Skin of body (tissue), 1 donor: ENCODE measurements at regions not wholly inside any gene's neighbourhood (a gene's known extent, or its start where the extent isn't known, plus 50 kb on each side); places are given as distances from the start of the nearest gene placed in this dataset.
"Not testable (repeated sequence)": the region's sequence is repeated elsewhere in the genome, so short reads cannot be mapped to it uniquely, and the experiment has no call there.

ENCODE experiments used
- DNase-seq: peaks from one replicate; lab custom pipeline; 2025; lab: John Stamatoyannopoulos, UW

DNA sequence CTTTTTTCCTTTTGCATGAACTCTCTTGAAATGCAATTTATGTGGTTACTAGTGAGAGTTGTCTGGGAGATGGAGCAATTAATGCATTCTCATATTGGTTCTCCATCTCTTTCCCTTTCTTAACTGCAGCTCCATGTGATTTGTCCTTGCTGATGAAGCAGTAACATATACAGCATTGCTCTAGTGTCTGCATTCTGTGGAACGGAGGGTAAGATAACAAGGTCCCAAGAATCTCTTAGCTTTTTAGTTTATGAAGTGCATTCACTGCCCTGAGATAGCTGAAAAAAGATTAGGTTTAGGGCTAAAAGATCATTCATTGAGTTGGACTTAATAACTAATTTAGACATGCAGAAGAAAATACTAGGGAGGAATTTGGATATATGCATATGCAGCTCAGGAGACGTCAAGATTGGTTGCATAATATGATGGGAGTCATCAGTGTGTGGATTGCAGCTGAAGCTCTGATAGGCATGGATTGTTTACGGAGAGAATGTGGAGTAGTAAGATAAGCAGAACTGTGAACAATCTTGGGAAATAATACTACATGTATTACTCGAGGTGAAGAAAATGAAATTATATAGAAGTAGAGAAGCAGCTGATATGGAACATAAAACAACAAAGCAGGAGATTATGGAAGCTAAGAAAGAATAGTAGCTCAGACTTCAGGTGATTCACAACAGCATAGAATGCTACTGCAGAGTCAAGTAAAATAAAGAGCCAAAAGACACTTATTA lies 404.7 kb downstream of the ARL4A start:
- no peak for DNase-seq

DNA sequence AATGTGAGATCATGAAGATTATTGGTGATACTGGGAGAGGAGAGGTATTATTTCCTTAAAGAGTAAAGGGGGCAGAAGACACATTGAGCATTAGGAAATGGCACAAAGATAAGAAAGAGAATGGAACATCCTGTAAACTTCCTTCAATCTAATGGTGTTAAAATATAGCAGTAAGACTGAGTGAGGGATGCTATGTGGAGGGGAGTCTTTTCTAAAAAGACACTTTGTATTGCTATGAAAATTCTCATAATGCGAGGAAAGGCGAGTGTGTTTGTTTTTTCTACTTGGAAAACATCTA lies 405.2 kb downstream of the ARL4A start:
- no peak for DNase-seq

- DNase-seq = no peak
Measured at GRCh38 chr7:13093160-13093559, 405.7 kb downstream of the ARL4A start.

DNA sequence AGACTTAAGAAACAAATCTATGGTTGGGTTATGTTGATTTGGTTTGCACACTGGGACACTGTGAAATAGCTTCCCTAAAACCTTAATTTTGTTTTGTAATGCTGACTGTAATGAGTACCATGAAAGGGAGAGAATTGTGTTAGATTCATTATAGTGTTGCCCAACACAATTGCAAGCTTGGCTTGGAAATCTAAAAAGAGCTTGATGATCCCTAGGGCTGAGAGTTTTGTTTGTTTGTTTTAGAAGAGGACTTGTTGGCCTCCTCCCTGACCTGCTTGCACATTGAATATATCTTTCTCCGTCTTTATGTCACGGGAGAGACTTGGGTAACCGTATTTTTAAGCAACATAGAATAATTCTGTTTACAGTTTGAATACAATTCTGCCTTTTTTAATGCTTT lies 410.1 kb downstream of the ARL4A start:
- no peak for DNase-seq

DNA sequence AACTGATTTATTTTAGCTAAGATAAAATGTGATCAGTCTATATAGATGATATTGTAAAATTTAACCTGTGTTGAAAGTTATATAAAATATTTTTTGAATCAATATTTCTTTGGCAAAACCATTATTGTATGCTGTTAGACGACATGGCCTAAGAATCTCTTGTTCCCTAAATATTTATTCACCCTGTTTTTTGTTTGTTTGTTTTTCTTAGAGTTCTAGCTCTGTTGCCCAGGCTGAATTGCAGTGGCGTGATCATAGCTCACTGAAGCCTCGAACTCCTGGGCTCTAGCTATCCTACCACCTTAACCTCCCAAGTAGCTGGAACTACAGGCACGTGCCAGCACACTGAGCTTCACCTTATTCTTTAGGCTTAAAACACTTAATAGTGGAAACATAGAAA lies 410.7 kb downstream of the ARL4A start:
- DNase-seq = no peak

- DNase-seq = no peak
Measured at GRCh38 chr7:13099154-13099795, 411.8 kb downstream of the ARL4A start.

GRCh38 chr7:13104128-13104527 lies 416.7 kb downstream of the ARL4A start:
- DNase-seq = no peak

- DNase-seq = no peak
Measured at GRCh38 chr7:13105209-13105608, 417.8 kb downstream of the ARL4A start.

- DNase-seq = no peak
Measured at GRCh38 chr7:13106513-13106912, 419.1 kb downstream of the ARL4A start.

GRCh38 chr7:13107291-13107690 lies 419.9 kb downstream of the ARL4A start:
- DNase-seq = no peak

DNA sequence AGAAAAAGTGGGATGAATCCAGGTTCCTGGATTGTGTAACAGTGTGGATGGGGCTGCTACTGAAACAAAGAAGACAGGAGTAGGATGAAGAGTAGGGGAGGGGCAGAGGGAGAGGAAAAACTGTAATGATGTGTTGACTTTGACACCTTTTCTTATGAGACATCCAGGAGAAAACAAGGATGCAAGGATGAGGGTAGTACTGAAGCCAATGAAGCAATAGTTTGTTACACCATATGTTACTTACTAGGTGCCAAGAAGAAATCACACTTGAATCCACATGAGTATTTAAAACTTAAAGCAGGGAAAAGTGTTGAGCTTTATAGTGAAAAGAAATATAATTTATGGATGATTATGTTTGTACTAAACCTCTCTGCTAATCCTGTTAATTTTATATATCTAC lies 420.6 kb downstream of the ARL4A start:
- DNase-seq = no peak

- no peak for DNase-seq
Measured at GRCh38 chr7:13109201-13109600, 421.8 kb downstream of the ARL4A start.

DNA sequence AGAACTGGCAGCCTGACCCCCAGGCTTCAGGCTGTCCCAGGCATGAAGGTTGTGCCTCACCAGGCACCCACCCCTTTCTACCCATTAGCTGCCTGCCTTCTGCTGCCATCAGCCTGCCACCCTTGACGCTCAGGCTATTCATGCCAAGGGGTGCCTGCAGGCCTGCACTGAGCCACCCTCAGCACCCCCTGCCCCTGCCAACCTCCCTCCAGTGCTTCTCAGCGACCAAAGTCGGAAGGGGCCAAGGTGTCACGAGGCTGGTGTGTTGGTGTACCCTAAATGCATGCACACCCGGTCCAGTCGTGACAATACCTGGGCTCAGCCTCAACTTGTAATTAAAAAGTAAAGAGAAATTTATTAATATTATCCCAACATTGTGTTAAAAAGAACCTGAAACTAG lies 422.7 kb downstream of the ARL4A start:
- DNase-seq = no peak

DNA sequence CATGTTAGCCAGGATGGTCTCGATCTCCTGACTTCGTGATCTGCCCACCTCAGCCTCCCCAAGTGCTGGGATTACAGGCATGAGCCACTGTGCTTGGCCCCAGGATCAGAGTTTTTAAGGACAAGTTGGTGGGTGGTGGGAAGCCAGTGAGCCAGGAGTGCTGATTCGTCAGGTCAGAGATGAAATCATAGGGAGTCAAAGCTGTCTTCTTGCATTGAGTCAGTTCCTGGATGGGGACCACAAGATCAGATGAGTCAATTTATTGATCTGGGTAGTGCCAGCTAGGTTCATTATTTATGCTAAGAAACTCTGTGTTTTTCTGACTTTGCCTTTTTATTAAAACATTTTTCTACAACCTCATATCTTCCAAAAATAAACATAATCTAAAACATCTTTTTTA lies 423.8 kb downstream of the ARL4A start:
- DNase-seq = no peak

DNA sequence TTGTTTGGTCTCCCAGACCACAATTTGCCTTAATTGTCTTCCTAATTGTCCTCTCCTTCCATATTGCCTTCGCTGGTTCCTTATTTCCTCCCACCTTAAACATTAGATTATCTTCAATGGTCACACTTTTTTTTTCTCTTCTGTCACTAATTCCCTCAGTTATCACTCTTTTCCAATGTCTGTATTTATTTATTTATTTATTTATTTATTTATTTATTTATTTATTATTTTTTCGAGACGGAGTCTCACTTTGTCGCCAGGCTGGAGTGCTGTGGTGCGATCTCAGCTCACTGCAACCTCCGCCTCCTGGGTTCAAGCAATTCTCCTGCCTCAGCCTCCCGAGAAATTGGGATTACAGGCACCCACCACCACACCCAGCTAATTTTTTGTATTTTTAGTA lies 426.8 kb downstream of the ARL4A start:
- not testable (repeated sequence) for DNase-seq

GRCh38 chr7:13115157-13115772 lies 427.8 kb downstream of the ARL4A start:
- no peak for DNase-seq

DNA sequence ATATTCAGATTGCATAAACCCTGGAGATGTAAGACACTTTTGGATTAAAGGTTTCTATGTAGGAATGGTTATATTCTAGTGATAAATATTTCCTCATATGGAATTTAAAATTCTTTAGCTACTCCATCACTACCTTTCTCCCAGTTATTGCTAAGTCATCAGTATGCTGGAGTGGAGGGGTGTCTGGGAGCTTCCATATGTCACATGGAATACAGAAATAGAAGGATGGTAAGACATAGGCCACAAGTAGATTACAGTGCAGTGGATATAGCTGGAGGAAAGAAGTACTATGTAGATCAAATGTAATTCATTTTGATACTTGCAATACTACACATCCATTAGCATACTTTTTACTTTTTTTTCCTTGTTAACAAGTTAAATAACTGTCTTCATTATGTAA lies 428.4 kb downstream of the ARL4A start:
- DNase-seq = no peak

DNA sequence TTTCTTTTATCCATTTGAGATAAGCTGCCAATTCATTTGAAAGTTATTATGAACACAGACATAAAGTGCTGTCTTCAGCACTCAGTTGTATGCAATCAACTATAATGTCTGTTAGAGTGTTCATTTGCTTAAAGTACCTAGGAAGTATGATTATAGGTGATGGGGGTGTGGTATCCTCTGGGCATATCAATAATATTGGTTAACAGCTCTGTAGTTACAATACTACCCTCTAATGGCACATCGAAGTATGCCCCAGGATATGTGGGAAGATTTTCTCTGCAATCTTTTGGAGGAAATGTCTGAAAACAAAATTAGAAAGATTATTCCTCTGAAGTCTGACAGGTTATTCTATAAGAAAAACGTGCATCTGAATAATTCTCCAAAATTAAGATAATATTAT lies 429.7 kb downstream of the ARL4A start:
- no peak for DNase-seq

DNA sequence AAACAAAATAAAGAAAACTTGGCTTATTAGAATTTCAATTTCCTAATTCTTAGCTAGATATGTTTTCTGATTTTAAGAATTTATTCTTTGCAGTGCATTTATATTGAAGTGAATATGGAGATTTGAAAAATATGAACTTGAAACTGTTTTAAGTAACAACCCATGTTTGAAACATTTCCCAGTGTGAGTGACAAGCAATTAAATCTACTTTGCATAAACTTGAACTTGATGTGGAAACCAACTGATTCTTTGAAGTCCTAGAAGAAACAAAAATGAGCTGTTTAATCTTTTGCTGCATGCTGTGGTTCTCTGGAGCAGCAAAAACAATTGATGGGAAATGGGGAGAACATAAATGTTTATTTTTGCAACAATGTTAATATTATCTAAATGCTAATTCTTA lies 430.2 kb downstream of the ARL4A start:
- no peak for DNase-seq

- not testable (repeated sequence) for DNase-seq
Measured at GRCh38 chr7:13124629-13125028, 437.2 kb downstream of the ARL4A start.

GRCh38 chr7:13126347-13126746 lies 438.9 kb downstream of the ARL4A start:
- DNase-seq = no peak

- no peak for DNase-seq
Measured at GRCh38 chr7:13130321-13130720, 442.9 kb downstream of the ARL4A start.

- DNase-seq = not testable (repeated sequence)
Measured at GRCh38 chr7:13130906-13131305, 443.5 kb downstream of the ARL4A start.
